IPS DF 4.7 (cell line): ENCODE measurements at regions not wholly inside any gene's neighbourhood (a gene's known extent, or its start where the extent isn't known, plus 50 kb on each side); places are given as distances from the start of the nearest gene placed in this dataset.
"Not testable (repeated sequence)": the region's sequence is repeated elsewhere in the genome, so short reads cannot be mapped to it uniquely, and the experiment has no call there.

Experiments used
- DNase-seq: peaks from one replicate; pipeline ENCODE4 v3.0.0-alpha.2; 2013; ENCODE audit warnings: low spot score; ENCODE audit errors: extremely low read depth

GRCh38 chrX:87098477-87098876 lies 419.1 kb upstream of the KLHL4 start:
- no peak for DNase-seq

- no peak for DNase-seq
Measured at GRCh38 chrX:87105131-87105530, 412.5 kb upstream of the KLHL4 start.

- no peak for DNase-seq
Measured at GRCh38 chrX:87110142-87110541, 407.5 kb upstream of the KLHL4 start.

- DNase-seq: no peak
Measured at GRCh38 chrX:87140800-87141483, 376.7 kb upstream of the KLHL4 start.

- no peak for DNase-seq
Measured at GRCh38 chrX:87160435-87161010, 357.1 kb upstream of the KLHL4 start.

- no peak for DNase-seq
Measured at GRCh38 chrX:87167841-87168240, 349.8 kb upstream of the KLHL4 start.

- DNase-seq: not testable (repeated sequence)
Measured at GRCh38 chrX:87178009-87178408, 339.6 kb upstream of the KLHL4 start.
